Heart right ventricle (tissue), 16 donors: ENCODE measurements at regions not wholly inside any gene's neighbourhood (a gene's known extent, or its start where the extent isn't known, plus 50 kb on each side); places are given as distances from the start of the nearest gene placed in this dataset.
A peak's percentile ranks its signal among the peaks of the same experiment; 100 is the strongest.

Experiments
- ATAC-seq, 8 donors: fragments of 200-7000 bp; cut with Tn5 transposase; one replicate each; pipeline ENCODE4 v1.9.1; 2020; ENCODE audit warnings: mild to moderate bottlenecking in 8 of 8, moderate library complexity in 8 of 8, moderate number of reproducible peaks in 1 of 8
- DNase-seq, 2 donors: peaks; one replicate each; pipeline ENCODE4 v3.0.0-alpha.2; 2020
- H3K27ac ChIP-seq, 10 donors: fragments of 200-600 bp; sonication (generic) in 2 of 10; one replicate each; pipeline versions ENCODE4 v1.5.0 to v1.8.0; 2020 to 2022; ENCODE audit warnings: mild to moderate bottlenecking in 3 of 10
- H3K27me3 ChIP-seq, 7 donors: fragments of 200-600 bp; one replicate each; pipeline ENCODE4 v1.8.0; 2021 to 2022; ENCODE audit warnings: mild to moderate bottlenecking in 2 of 7
- H3K36me3 ChIP-seq, 9 donors: fragments of 200-600 bp; sonication (generic) in 1 of 9; one replicate each; pipeline versions ENCODE4 v1.5.0 to v1.8.0; 2020 to 2022; ENCODE audit warnings: mild to moderate bottlenecking in 2 of 9
- H3K4me1 ChIP-seq, 9 donors: fragments of 200-600 bp; sonication (generic) in 1 of 9; one replicate each; pipeline versions ENCODE4 v1.5.0 to v1.8.0; 2020 to 2022; ENCODE audit warnings: mild to moderate bottlenecking in 4 of 9
- H3K4me3 ChIP-seq, 10 donors: fragments of 200-600 bp; sonication (generic) in 2 of 10; one replicate each; pipeline versions ENCODE4 v1.5.0 to v1.8.0; 2020 to 2022; ENCODE audit warnings: mild to moderate bottlenecking in 7 of 10, moderate library complexity in 2 of 10
- H3K9me3 ChIP-seq, 11 donors: fragments of 200-600 bp in 10 of 11; sonication (generic) in 2 of 11; one replicate each; pipeline versions ENCODE4 v1.5.0 to v1.8.0; 2013 to 2022; ENCODE audit warnings: mild to moderate bottlenecking in 2 of 11, control low read depth in 1 of 11, moderate library complexity in 1 of 11
- CTCF ChIP-seq, 9 donors: fragments of 200-600 bp; sonication (generic) in 2 of 9; IDR thresholded peaks; one replicate each; pipeline versions ENCODE4 v1.5.0 to v1.8.0; 2021 to 2022; ENCODE audit warnings: antibody characterized with exemption in 9 of 9, mild to moderate bottlenecking in 5 of 9, moderate library complexity in 1 of 9
- WGBS, 2 donors: extraction: QIAGEN DNeasy Blood & Tissue Kit; methylation state at CpG; one replicate each; pipeline ENCODE4 v1.1.7; 2013; ENCODE audit warnings: inconsistent platforms in 1 of 2; 5-methylcytosine and 5-hydroxymethylcytosine counted together
- intact Hi-C, 10 donors: fragments of 100-400 bp; cut with DNase I; formaldehyde crosslinking; loops; one replicate each; pipeline versions ENCODE4 v1.11.1 to v1.14.2; 2022
- donor health status: Arrhythmogenic right ventricular cardiomyopathy.
- donor health status: ischemic (EF 13 %, LVEDD 7.1; RV severe dilation, severe dysfunction).
- donor health status: healthy with polysubstance abuse.
- donor health status: DM: no; HTN: yes; CAD: no.
- donor health status: DM: no; HTN: no; CAD: no.
- donor health status: ischemic (EF 25% LVEDD 6.9; RV normal size, moderate dysfunction).
- donor health status: ischemic (EF 25% LVEDD 5.7; RV mildly dilated, moderate dysfunction).
- donor health status: healthy.
- donor health status: DM: yes; HTN: yes; CAD: no.
- donor health status: Ischemic cardiomyopathy.
- donor health status: ischemic (EF 35%, LVEDD 5.7; RV mildly dilated, moderate dysfunction).
- donor health status: nonischemic (EF 11% LVEDD 7.7; RV severe dilation, severe dysfunction).
- donor health status: DM: yes; HTN: yes; CAD: no.
- donor health status: PGD.
- donor health status: ischemic (EF 29% LVEDD 5.4; RV normal size, mild dysfunction).
- donor health status: nonischemic (EF 23%, LVEDD 6.1; RV moderate dilation, normal function).

GRCh38 chr6:55980627-55981211 lies 105.3 kb upstream of the BMP5 start:
- no peaks in the 10 kb centered on the region for H3K27me3 ChIP-seq
- no peaks in the 10 kb centered on the region for H3K36me3 ChIP-seq
- TF ChIP-seq CTCF (IDR thresholded peaks at IDR 0.05), result peak; percentile 47 to 83 (median 73)
- ATAC-seq, result peak in 1 of 8 donors; percentile 47
- no peak overlapping the region for H3K27ac ChIP-seq
- DNase-seq, result peak in 1 of 2 donors; percentile 17
- no peaks in the 10 kb centered on the region for H3K4me1 ChIP-seq
- intact Hi-C loops, result loop anchor here in 8 of 10 donors (1.0 to 5.0 kb wide), 5 partner anchors 307 to 313 kb away; no protein-coding TSS in a partner anchor
- 17 to 24% methylated on average over 1 of the region's 1 CpG for WGBS, 2 donors
- H3K9me3 ChIP-seq, result peaks cover 0 to 4% (median 0%) of the 10 kb centered on the region in 11 donors
- H3K4me3 ChIP-seq, result no peak overlapping the region

- Histone ChIP-seq H3K27ac (no peak overlapping the region), H3K36me3 (no peaks in the 10 kb centered on the region), H3K9me3 (no peaks in the 10 kb centered on the region), H3K4me3 (no peak overlapping the region), H3K27me3 (no peaks in the 10 kb centered on the region), H3K4me1 (no peaks in the 10 kb centered on the region)
- no peak for TF ChIP-seq CTCF (IDR thresholded peaks at IDR 0.05)
- ATAC-seq (no peak), DNase-seq (no peak)
- intact Hi-C loops, result loop anchor here in 1 of 10 donors (1.0 kb wide), 1 partner anchor 313 kb away; no protein-coding TSS in a partner anchor
Measured at GRCh38 chr6:55979526-55979925, 104.1 kb upstream of the BMP5 start.

- TF ChIP-seq CTCF (IDR thresholded peaks at IDR 0.05), result no peak
- 80 to 87% methylated on average over 2 of the region's 2 CpGs for WGBS, 2 donors
- intact Hi-C loops, result no loop called here
- DNase-seq (no peak), ATAC-seq (no peak)
- Histone ChIP-seq H3K27ac (no peak overlapping the region), H3K36me3 (no peaks in the 10 kb centered on the region), H3K27me3 (no peaks in the 10 kb centered on the region), H3K4me3 (no peak overlapping the region), H3K9me3 (no peaks in the 10 kb centered on the region), H3K4me1 (no peaks in the 10 kb centered on the region)
Measured at GRCh38 chr6:55977959-55978665, 102.7 kb upstream of the BMP5 start.

- no peaks in the 10 kb centered on the region for H3K36me3 ChIP-seq
- no peaks in the 10 kb centered on the region for H3K27me3 ChIP-seq
- TF ChIP-seq CTCF (IDR thresholded peaks at IDR 0.05), result no peak
- intact Hi-C loops, result no loop called here
- no peaks in the 10 kb centered on the region for H3K9me3 ChIP-seq
- WGBS, 2 donors, result 21 to 41% methylated on average over 1 of the region's 1 CpG
- H3K4me1 ChIP-seq, result no peaks in the 10 kb centered on the region
- no peak overlapping the region for H3K27ac ChIP-seq
- H3K4me3 ChIP-seq, result no peak overlapping the region
- DNase-seq (no peak), ATAC-seq (no peak)
Measured at GRCh38 chr6:55974688-55975087, 99.3 kb upstream of the BMP5 start.
